ENCODE measurements at regions not wholly inside any gene's neighbourhood (a gene's known extent, or its start where the extent isn't known, plus 50 kb on each side); places are given as distances from the start of the nearest gene placed in this dataset.
A peak's percentile ranks its signal among the peaks of the same experiment; 100 is the strongest.

- no peak for DNase-seq (ENCODE audit: low spot score)
Measured at GRCh38 chr9:107118863-107119624, 164.0 kb upstream of the RAD23B start.

DNA sequence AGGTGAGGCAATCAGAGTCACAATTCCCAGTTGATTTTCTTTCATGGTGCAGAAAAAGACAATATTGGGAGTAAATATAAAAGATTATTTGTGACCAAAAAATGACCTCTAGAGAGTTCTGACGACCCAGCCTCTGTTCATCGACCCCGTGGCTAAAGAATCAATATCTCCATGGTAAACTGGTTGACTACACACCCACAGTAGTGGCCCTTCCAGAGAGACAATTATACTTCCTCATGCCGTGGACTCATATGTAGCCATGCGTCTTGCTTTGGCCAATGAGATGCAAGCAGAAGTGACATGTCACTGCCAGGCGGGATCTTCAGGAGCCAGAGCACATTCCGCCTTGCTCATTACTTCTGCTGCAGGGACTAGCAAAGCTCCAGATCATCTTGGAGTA is 163.3 kb upstream of the RAD23B start:
- DNase-seq (ENCODE audit: low spot score): no peak

- DNase-seq (ENCODE audit: low spot score): no peak
Measured at GRCh38 chr9:107123389-107123788, 159.7 kb upstream of the RAD23B start.

- peak; percentile 26 for DNase-seq (ENCODE audit: low spot score)
Measured at GRCh38 chr9:107127608-107128007, 155.5 kb upstream of the RAD23B start.

GRCh38 chr9:107131108-107131799 is 151.8 kb upstream of the RAD23B start:
- DNase-seq (ENCODE audit: low spot score): peak; percentile 58

DNA sequence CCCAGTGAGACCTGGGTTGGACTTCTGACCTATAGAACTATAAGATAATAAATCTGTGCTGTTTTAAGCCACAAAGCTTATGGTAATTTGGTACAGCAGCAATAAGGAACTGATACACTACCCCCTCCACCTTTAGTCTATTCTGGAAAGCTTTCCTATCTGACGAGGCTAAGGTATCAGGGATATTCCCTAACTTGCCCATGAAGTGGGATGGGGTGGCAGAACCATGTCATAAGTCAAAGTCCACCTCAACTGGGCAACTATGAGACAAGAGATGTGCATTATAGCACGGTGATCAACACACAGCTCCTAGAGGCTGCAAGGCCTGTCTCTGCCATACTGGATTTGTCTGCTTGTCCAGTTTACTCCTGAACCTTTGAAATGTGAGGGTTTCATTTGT is 146.8 kb upstream of the RAD23B start:
- no peak for DNase-seq (ENCODE audit: low spot score)

- DNase-seq (ENCODE audit: low spot score): peak; percentile 72
Measured at GRCh38 chr9:107137495-107138202, 145.4 kb upstream of the RAD23B start.

- DNase-seq (ENCODE audit: low spot score): no peak
Measured at GRCh38 chr9:107138261-107138992, 144.7 kb upstream of the RAD23B start.

GRCh38 chr9:107141967-107142366 is 141.1 kb upstream of the RAD23B start:
- no peak for DNase-seq (ENCODE audit: low spot score)

- DNase-seq (ENCODE audit: low spot score): no peak
Measured at GRCh38 chr9:107142430-107142829, 140.6 kb upstream of the RAD23B start.

- DNase-seq (ENCODE audit: low spot score): no peak
Measured at GRCh38 chr9:107142896-107143603, 140.0 kb upstream of the RAD23B start.

DNA sequence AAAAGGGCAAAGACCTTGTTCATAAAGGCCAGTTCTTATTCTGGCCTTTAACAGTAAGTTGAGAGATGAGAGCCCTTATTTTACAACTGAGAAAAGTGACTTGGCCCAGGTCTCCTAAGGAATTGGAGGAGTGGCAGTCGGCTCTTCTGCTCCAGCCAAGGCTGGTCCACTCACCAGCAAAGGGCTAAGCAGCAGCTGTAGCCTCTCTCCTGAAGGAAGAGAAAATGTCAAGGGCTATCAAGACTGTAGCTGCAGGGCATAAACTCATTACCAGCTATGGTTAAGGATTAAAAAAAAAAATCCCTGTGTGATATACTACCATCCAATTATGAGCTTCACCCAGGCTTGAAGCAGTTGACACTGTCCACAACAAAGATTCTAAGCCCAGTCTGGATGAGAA is 138.6 kb upstream of the RAD23B start:
- DNase-seq (ENCODE audit: low spot score): no peak

DNA sequence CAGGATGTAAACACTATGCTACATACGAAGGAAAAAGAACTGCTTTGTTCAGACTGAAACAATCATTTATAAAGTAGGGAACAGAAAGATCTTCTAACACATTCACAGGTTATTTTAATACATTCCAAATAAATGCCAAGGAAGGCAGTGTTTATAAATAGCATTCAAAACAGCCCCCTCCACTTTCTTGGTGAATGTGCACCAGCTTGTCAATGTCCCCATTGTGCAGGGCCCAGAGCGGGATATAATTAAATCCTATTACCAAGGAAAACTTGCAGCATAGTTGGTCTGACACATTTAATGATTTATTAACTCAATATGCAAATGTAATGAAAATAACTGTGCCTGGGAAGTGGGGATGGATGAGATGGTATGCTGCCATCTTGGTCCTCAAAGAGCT is 135.9 kb upstream of the RAD23B start:
- no peak for DNase-seq (ENCODE audit: low spot score)

DNA sequence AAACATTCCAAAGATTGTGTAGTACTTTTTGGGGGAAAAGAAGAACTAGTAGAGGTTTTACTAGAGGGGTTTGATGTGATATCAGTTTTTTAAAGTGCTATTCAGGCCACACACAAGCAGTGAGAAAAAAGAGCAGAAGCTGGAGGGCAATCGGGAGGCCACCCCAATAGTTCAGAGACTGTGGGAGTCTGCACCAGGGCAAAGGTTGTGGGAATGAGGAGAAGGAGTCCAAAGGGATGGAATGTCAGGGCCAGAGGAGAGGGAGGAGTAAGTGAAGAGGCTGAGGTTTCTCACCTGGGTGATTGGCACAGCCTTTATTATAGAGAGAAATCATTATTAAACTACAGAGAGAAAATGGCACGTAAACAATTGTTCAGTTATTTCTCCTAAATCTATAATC is 134.9 kb upstream of the RAD23B start:
- DNase-seq (ENCODE audit: low spot score): no peak

GRCh38 chr9:107149756-107150155 is 133.3 kb upstream of the RAD23B start:
- no peak for DNase-seq (ENCODE audit: low spot score)

DNA sequence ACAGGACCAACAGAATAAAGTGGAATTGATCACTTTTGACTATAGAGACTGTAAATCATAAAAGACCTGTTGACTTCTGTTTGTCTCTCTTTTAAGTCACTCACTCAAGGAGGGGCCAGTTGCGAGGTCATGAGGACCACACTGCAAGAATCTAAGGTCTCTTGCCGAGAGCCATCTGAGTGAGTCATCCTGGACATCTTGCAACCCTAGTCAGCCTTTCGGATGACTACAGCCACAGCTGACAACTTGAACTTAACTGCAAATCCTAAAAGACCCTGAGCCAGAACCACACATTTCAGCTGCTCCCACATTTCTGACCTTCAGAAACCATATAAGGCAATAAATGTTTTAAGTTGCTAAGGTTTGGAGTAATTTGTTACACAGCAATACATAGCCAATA is 129.7 kb upstream of the RAD23B start:
- DNase-seq (ENCODE audit: low spot score): no peak

- DNase-seq (ENCODE audit: low spot score): no peak
Measured at GRCh38 chr9:107154291-107154690, 128.8 kb upstream of the RAD23B start.

- DNase-seq (ENCODE audit: low spot score): no peak
Measured at GRCh38 chr9:107154766-107155165, 128.3 kb upstream of the RAD23B start.

- DNase-seq (ENCODE audit: low spot score): no peak
Measured at GRCh38 chr9:107155244-107155817, 127.7 kb upstream of the RAD23B start.

DNA sequence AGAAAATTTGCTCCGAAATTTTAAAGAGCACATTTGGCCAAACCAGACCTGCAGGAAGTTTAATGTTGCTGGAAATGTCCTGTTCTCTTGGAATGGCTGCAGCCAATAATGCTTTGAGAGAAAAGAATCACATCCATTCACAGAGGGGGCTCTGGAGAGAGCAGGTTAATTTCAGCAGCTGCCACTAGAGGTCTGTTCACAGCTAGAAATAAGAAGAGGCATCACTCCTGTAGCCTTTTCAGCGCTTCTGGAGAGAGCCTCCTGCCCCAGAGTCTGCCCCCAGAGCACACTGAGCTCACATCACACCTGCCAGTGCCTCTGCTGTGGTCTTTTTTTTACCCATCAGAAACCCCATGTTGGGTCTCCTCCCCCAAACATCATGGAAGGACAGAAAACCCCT is 124.8 kb upstream of the RAD23B start:
- peak; percentile 70 for DNase-seq (ENCODE audit: low spot score)

DNA sequence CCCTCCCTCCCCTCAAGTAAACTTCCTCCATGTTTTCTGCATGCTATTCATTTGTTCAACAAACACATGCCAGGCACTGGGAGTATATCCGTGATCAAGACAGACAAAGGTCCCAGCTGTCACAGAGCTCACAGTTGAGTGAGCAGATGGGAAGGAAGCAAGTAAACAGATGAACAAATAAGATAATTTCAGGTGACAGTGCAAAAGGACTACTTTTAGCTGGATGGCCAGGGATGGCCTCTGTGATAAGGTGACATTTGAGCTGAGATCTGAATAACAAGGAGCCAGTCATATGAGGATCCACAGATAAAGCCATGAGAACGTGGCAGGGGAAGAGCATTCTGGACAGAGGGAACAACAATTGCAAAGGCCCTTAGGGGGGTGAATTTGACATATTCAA is 121.7 kb upstream of the RAD23B start:
- DNase-seq (ENCODE audit: low spot score): no peak
